NB4 (cell line): ENCODE measurements at regions not wholly inside any gene's neighbourhood (a gene's known extent, or its start where the extent isn't known, plus 50 kb on each side); places are given as distances from the start of the nearest gene placed in this dataset.

ENCODE experiments used
- DNase-seq: peaks from one replicate; pipeline ENCODE4 v3.0.0; 2010; ENCODE audit warnings: low read depth
- H3K4me3 ChIP-seq: one replicate; pipeline ENCODE4 v1.5.1; 2011; ENCODE audit warnings: mild to moderate bottlenecking, low read depth, low read length, moderate library complexity
- CTCF ChIP-seq: IDR thresholded peaks from one replicate; pipeline ENCODE4 v1.5.1; 2012; ENCODE audit warnings: low read depth, low read length
- MAX ChIP-seq: IDR thresholded peaks from 2 replicates; pipeline ENCODE4 v1.6.1; 2011; ENCODE audit warnings: low read depth, low read length
- MYC ChIP-seq: IDR thresholded peaks from 2 replicates; pipeline ENCODE4 v1.6.1; 2011; ENCODE audit warnings: low read depth, low read length
- POLR2A ChIP-seq: IDR thresholded peaks from 2 replicates; pipeline ENCODE4 v1.6.1; 2011; ENCODE audit warnings: mild to moderate bottlenecking; ENCODE audit not compliant: insufficient read length; ENCODE audit errors: extremely low read depth

GRCh38 chr5:121378559-121379359 is 472.9 kb upstream of the FTMT start:
- TF ChIP-seq MYC, result no peak
- TF ChIP-seq CTCF, result no peak
- TF ChIP-seq MAX, result no peak
- TF ChIP-seq POLR2A, result no peak
- H3K4me3 ChIP-seq, result no peak overlapping the region
- DNase-seq, result no peak

- no peak for TF ChIP-seq MYC
- TF ChIP-seq CTCF, result no peak
- no peak for TF ChIP-seq MAX
- TF ChIP-seq POLR2A, result no peak
- H3K4me3 ChIP-seq, result no peak overlapping the region
- DNase-seq, result no peak
Measured at GRCh38 chr5:121380066-121380465, 471.6 kb upstream of the FTMT start.

GRCh38 chr5:121384359-121384758 is 467.3 kb upstream of the FTMT start:
- H3K4me3 ChIP-seq, result no peak overlapping the region
- no peak for TF ChIP-seq CTCF
- DNase-seq, result no peak

- no peak for TF ChIP-seq POLR2A
- no peak for TF ChIP-seq MYC
- TF ChIP-seq CTCF, result no peak
- no peak for TF ChIP-seq MAX
- DNase-seq, result no peak
- H3K4me3 ChIP-seq, result no peak overlapping the region
Measured at GRCh38 chr5:121386334-121386733, 465.3 kb upstream of the FTMT start.

GRCh38 chr5:121396716-121397115 is 455.0 kb upstream of the FTMT start:
- no peak overlapping the region for H3K4me3 ChIP-seq
- no peak for DNase-seq
- TF ChIP-seq CTCF (no peak), POLR2A (no peak), MYC (no peak), MAX (no peak)

- no peak overlapping the region for H3K4me3 ChIP-seq
- TF ChIP-seq CTCF (no peak), MYC (no peak), POLR2A (no peak), MAX (no peak)
- no peak for DNase-seq
Measured at GRCh38 chr5:121399879-121400278, 451.8 kb upstream of the FTMT start.
